Naive thymus-derived CD4-positive, alpha-beta T cell (primary cell): ENCODE measurements at regions not wholly inside any gene's neighbourhood (a gene's known extent, or its start where the extent isn't known, plus 50 kb on each side); places are given as distances from the start of the nearest gene placed in this dataset.
A peak's percentile ranks its signal among the peaks of the same experiment; 100 is the strongest.

Source experiments
- ATAC-seq: fragments of 150-1000 bp; cut with Tn5 transposase; 2 replicates; pipeline ENCODE4 v1.10.0; 2021; ENCODE audit warnings: mild to moderate bottlenecking, moderate library complexity
- CTCF ChIA-PET: fragments of 350-600 bp; sonication (Branson Sonifier 250); formaldehyde crosslinking; loops from one replicate; lab custom pipeline; 2021; ENCODE audit warnings: antibody characterized with exemption; lab: Charles Lee
- POLR2A ChIA-PET: fragments of 350-600 bp; sonication (Branson Sonifier 250); formaldehyde crosslinking; loops from one replicate; lab custom pipeline; 2021; ENCODE audit warnings: antibody characterized with exemption, inconsistent platforms; lab: Charles Lee
- DNase-seq, 9 donors: peaks; one replicate each; pipeline versions ENCODE4 v3.0.0 to v3.0.0-alpha.2; 2020 to 2022; ENCODE audit warnings: mixed read lengths in 1 of 9
- H3K27ac ChIP-seq: one replicate; pipeline ENCODE4 v1.7.0; 2013; ENCODE audit warnings: mild to moderate bottlenecking, low read depth, low read length, moderate library complexity
- H3K27me3 ChIP-seq, 2 donors: one replicate each; pipeline ENCODE4 v1.7.0; 2013; ENCODE audit warnings: low read length in 2 of 2, mild to moderate bottlenecking in 2 of 2, moderate library complexity in 2 of 2; ENCODE audit not compliant: control insufficient read depth in 2 of 2, insufficient read depth in 2 of 2
- H3K36me3 ChIP-seq, 3 experiments: 1 replicate in 2 of 3; 2 replicates in 1 of 3; pipeline ENCODE4 v1.7.0; 2013; ENCODE audit warnings: low read length in 3 of 3, mild to moderate bottlenecking in 3 of 3, moderate library complexity in 1 of 3; ENCODE audit not compliant: insufficient read depth in 3 of 3, control insufficient read depth in 2 of 3
- H3K4me1 ChIP-seq, 2 donors: one replicate each; pipeline ENCODE4 v1.7.0; 2013; ENCODE audit warnings: low read length in 2 of 2, mild to moderate bottlenecking in 2 of 2, moderate library complexity in 1 of 2; ENCODE audit not compliant: control insufficient read depth in 2 of 2, insufficient read depth in 2 of 2
- H3K4me3 ChIP-seq: 2 replicates; pipeline ENCODE4 v1.7.0; 2013; ENCODE audit warnings: mild to moderate bottlenecking, low read length
- H3K9me3 ChIP-seq, 3 experiments: 1 replicate in 2 of 3; 2 replicates in 1 of 3; pipeline ENCODE4 v1.7.0; 2013; ENCODE audit warnings: low read length in 3 of 3; ENCODE audit not compliant: control insufficient read depth in 2 of 3
- H3K27ac Mint-ChIP-seq, 9 donors: one replicate each; pipeline ENCODE4 v1.8.0; 2020 to 2022; ENCODE audit warnings: mixed read lengths in 9 of 9, mild to moderate bottlenecking in 8 of 9, moderate library complexity in 5 of 9, inconsistent platforms in 2 of 9
- H3K27me3 Mint-ChIP-seq, 5 donors: one replicate each; pipeline ENCODE4 v1.8.0; 2021 to 2022; ENCODE audit warnings: mixed read lengths in 5 of 5, mild to moderate bottlenecking in 1 of 5
- H3K36me3 Mint-ChIP-seq, 5 donors: one replicate each; pipeline ENCODE4 v1.8.0; 2020 to 2022; ENCODE audit warnings: mixed read lengths in 5 of 5, mild to moderate bottlenecking in 3 of 5, inconsistent platforms in 1 of 5
- H3K4me1 Mint-ChIP-seq, 7 donors: one replicate each; pipeline ENCODE4 v1.8.0; 2020 to 2022; ENCODE audit warnings: mixed read lengths in 7 of 7, mild to moderate bottlenecking in 3 of 7, inconsistent platforms in 1 of 7
- H3K4me3 Mint-ChIP-seq, 10 donors: one replicate each; pipeline ENCODE4 v1.8.0; 2020 to 2022; ENCODE audit warnings: mild to moderate bottlenecking in 10 of 10, mixed read lengths in 10 of 10, moderate library complexity in 6 of 10, inconsistent platforms in 2 of 10
- H3K9me3 Mint-ChIP-seq, 11 donors: one replicate each; pipeline ENCODE4 v1.8.0; 2020 to 2022; ENCODE audit warnings: mixed read lengths in 11 of 11, mild to moderate bottlenecking in 4 of 11, inconsistent platforms in 1 of 11, moderate library complexity in 1 of 11
- intact Hi-C, 2 donors: fragments of 100-400 bp; cut with micrococcal nuclease; formaldehyde crosslinking; loops; one replicate each; pipeline ENCODE4 v1.15.1; 2023

DNA sequence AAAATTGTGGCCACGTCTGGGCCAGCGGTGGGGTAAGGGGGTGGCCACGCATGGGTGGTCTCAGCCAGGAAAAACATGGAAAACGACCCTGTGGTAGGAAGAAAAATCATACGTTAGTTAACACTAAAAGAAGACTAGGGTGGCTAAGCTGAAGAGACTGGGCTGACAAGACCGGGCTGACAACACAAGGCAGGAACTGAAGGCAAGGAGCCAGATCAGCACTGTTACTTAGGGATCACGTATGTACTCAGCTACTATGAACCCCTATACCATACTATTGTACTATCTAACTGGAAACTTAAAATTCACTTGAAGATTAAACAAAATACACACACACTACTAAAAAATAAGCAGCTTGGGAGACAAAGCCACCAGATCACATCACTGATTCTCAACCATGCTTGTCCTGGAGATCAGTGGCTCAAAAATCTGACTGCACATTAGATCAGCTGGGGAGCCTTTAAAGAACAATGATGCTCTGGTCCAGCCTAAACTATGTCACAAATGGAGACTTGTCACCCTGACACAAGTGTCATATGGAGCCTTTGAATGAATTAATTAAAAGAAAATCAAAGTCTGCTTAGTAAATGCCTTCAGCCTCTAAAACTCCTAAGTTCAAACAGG lies 442.2 kb downstream of the SHQ1 start:
- Histone ChIP-seq H3K27ac (no peak overlapping the region), H3K4me1 (peaks cover 6 to 17% of the 10 kb centered on the region in 2 donors), H3K36me3 (no peaks in the 10 kb centered on the region), H3K9me3 (no peaks in the 10 kb centered on the region), H3K27me3 (no peaks in the 10 kb centered on the region), H3K4me3 (no peak overlapping the region)
- peaks cover 0 to 8% (median 0%) of the 10 kb centered on the region in 5 donors for H3K36me3 Mint-ChIP-seq
- ATAC-seq (peak; percentile 22), DNase-seq (no peak)
- peaks cover 61 to 99% (median 93%) of the 10 kb centered on the region in 7 donors for H3K4me1 Mint-ChIP-seq
- H3K27me3 Mint-ChIP-seq, result no peaks in the 10 kb centered on the region
- POLR2A ChIA-PET, result interaction anchor here (0.8 kb wide), 1 partner anchor 22 kb away, joined by 3 read pairs; no protein-coding TSS in a partner anchor
- H3K27ac Mint-ChIP-seq, result peak overlapping the region in 1 of 9 donors; percentile 16
- no peaks in the 10 kb centered on the region for H3K9me3 Mint-ChIP-seq
- intact Hi-C loops, result loop anchor here in 1 of 2 donors (1.0 kb wide), 1 partner anchor 7 kb away; no protein-coding TSS in a partner anchor
- CTCF ChIA-PET, result no interaction called here
- H3K4me3 Mint-ChIP-seq, result peak overlapping the region in 4 of 10 donors; percentile 4 to 41 (median 36)

- no peaks in the 10 kb centered on the region for H3K9me3 Mint-ChIP-seq
- Histone ChIP-seq H3K4me3 (no peak overlapping the region), H3K27ac (no peak overlapping the region), H3K9me3 (no peaks in the 10 kb centered on the region), H3K27me3 (no peaks in the 10 kb centered on the region), H3K4me1 (peaks cover 0 to 12% of the 10 kb centered on the region in 2 donors), H3K36me3 (no peaks in the 10 kb centered on the region)
- DNase-seq (no peak), ATAC-seq (no peak)
- H3K27ac Mint-ChIP-seq, result peak overlapping the region in 2 of 9 donors; percentile 7 to 28
- POLR2A ChIA-PET, result no interaction called here
- H3K36me3 Mint-ChIP-seq, result peaks cover 0 to 10% (median 4%) of the 10 kb centered on the region in 5 donors
- CTCF ChIA-PET, result no interaction called here
- H3K4me1 Mint-ChIP-seq, result peaks cover 42 to 97% (median 89%) of the 10 kb centered on the region in 7 donors
- H3K4me3 Mint-ChIP-seq, result peak overlapping the region in 2 of 10 donors; percentile 4 to 7
- H3K27me3 Mint-ChIP-seq, result no peaks in the 10 kb centered on the region
- intact Hi-C loops, result no loop called here
Observed at GRCh38 chr3:72401005-72401545, 447.2 kb downstream of the SHQ1 start.

- Mint-ChIP-seq H3K4me1 (peaks cover 35 to 90% (median 81%) of the 10 kb centered on the region in 7 donors), H3K27ac (no peak overlapping the region), H3K36me3 (peaks cover 0 to 14% (median 6%) of the 10 kb centered on the region in 5 donors), H3K27me3 (no peaks in the 10 kb centered on the region), H3K9me3 (no peaks in the 10 kb centered on the region), H3K4me3 (peak overlapping the region in 4 of 10 donors; percentile 2 to 20 (median 8))
- ATAC-seq (no peak), DNase-seq (no peak)
- Histone ChIP-seq H3K36me3 (no peaks in the 10 kb centered on the region), H3K27ac (no peak overlapping the region), H3K4me3 (no peak overlapping the region), H3K27me3 (no peaks in the 10 kb centered on the region), H3K9me3 (no peaks in the 10 kb centered on the region), H3K4me1 (peaks cover 0 to 5% of the 10 kb centered on the region in 2 donors)
- intact Hi-C loops, result no loop called here
- CTCF ChIA-PET, result no interaction called here
- POLR2A ChIA-PET, result no interaction called here
Observed at GRCh38 chr3:72398781-72399180, 449.5 kb downstream of the SHQ1 start.

DNA sequence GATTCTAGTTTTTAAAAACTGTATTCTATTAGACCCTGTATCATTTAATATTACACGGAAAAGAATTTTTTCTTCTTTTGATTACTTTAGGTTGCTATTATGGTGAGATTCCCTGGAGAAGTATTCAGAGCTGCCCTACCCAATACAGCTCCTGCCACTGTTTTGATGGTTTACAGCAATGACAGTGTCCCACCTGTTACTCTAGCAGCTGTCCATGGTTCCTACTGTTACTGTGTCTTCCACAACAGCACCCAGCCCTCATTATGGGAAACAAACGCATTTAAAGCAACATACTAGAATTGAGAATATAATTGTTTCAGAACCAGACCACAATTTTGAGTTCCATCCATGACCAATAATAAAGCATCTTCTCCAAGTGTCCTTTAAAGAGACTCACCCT lies 450.7 kb downstream of the SHQ1 start:
- no peak overlapping the region for H3K27ac Mint-ChIP-seq
- Histone ChIP-seq H3K27ac (no peak overlapping the region), H3K27me3 (no peaks in the 10 kb centered on the region), H3K36me3 (no peaks in the 10 kb centered on the region), H3K4me1 (peaks cover 0 to 5% of the 10 kb centered on the region in 2 donors), H3K9me3 (no peaks in the 10 kb centered on the region), H3K4me3 (no peak overlapping the region)
- intact Hi-C loops, result no loop called here
- peaks cover 32 to 79% (median 73%) of the 10 kb centered on the region in 7 donors for H3K4me1 Mint-ChIP-seq
- ChIA-PET POLR2A (interaction anchor here (0.7 kb wide), 1 partner anchor 97 kb away, joined by 3 read pairs; no protein-coding TSS in a partner anchor), CTCF (interaction anchor here (0.6 kb wide), 1 partner anchor 277 kb away, joined by 3 read pairs; no protein-coding TSS in a partner anchor)
- no peaks in the 10 kb centered on the region for H3K27me3 Mint-ChIP-seq
- H3K36me3 Mint-ChIP-seq, result peaks cover 0 to 18% (median 6%) of the 10 kb centered on the region in 5 donors
- no peaks in the 10 kb centered on the region for H3K9me3 Mint-ChIP-seq
- peak overlapping the region in 2 of 10 donors; percentile 14 to 33 for H3K4me3 Mint-ChIP-seq
- no peak for ATAC-seq
- no peak for DNase-seq

DNA sequence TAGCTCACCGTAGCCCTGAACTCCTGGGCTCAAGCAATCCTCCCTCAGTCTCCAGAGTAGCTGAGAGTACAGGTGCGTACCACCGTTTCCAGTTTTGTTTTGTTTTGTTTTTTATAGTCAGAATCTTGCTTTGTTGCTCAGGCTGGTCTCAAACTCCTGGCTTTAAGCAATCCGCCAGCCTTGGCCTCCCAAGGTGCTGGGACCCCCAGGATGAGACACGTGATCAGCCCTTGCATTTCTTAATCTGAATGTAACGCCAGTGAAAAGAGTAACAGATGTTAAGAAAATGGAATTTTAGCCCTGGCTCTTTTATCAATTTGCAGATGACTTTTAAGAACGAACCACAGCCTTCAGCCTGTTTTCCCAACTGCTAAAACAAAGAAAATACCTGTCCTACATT lies 451.3 kb downstream of the SHQ1 start:
- Mint-ChIP-seq H3K27me3 (no peaks in the 10 kb centered on the region), H3K4me1 (peaks cover 32 to 72% (median 67%) of the 10 kb centered on the region in 7 donors), H3K36me3 (peaks cover 0 to 15% (median 6%) of the 10 kb centered on the region in 5 donors), H3K27ac (no peak overlapping the region), H3K4me3 (no peak overlapping the region), H3K9me3 (no peaks in the 10 kb centered on the region)
- H3K4me3 ChIP-seq, result no peak overlapping the region
- no peak overlapping the region for H3K27ac ChIP-seq
- intact Hi-C loops, result no loop called here
- H3K9me3 ChIP-seq, result no peaks in the 10 kb centered on the region
- no peaks in the 10 kb centered on the region for H3K36me3 ChIP-seq
- ChIA-PET CTCF (no interaction called here), POLR2A (interaction anchor here (0.5 kb wide), 1 partner anchor 279 kb away, joined by 3 read pairs; no protein-coding TSS in a partner anchor)
- no peaks in the 10 kb centered on the region for H3K27me3 ChIP-seq
- DNase-seq (no peak), ATAC-seq (no peak)
- peaks cover 0 to 9% of the 10 kb centered on the region in 2 donors for H3K4me1 ChIP-seq

GRCh38 chr3:72395776-72396311 lies 452.4 kb downstream of the SHQ1 start:
- Histone ChIP-seq H3K9me3 (no peaks in the 10 kb centered on the region), H3K36me3 (no peaks in the 10 kb centered on the region), H3K27ac (no peak overlapping the region), H3K4me1 (peaks cover 0 to 14% of the 10 kb centered on the region in 2 donors), H3K27me3 (no peaks in the 10 kb centered on the region), H3K4me3 (no peak overlapping the region)
- H3K36me3 Mint-ChIP-seq, result peaks cover 0 to 14% (median 6%) of the 10 kb centered on the region in 5 donors
- ATAC-seq (no peak), DNase-seq (no peak)
- ChIA-PET POLR2A (no interaction called here), CTCF (no interaction called here)
- intact Hi-C loops, result no loop called here
- peaks cover 32 to 62% (median 57%) of the 10 kb centered on the region in 7 donors for H3K4me1 Mint-ChIP-seq
- H3K27ac Mint-ChIP-seq, result no peak overlapping the region
- no peaks in the 10 kb centered on the region for H3K9me3 Mint-ChIP-seq
- H3K27me3 Mint-ChIP-seq, result no peaks in the 10 kb centered on the region
- H3K4me3 Mint-ChIP-seq, result no peak overlapping the region
